HG02938 (cell line): ENCODE measurements at regions not wholly inside any gene's neighbourhood (a gene's known extent, or its start where the extent isn't known, plus 50 kb on each side); places are given as distances from the start of the nearest gene placed in this dataset.

Experiments
- ATAC-seq: cut with Tn5 transposase; IDR thresholded peaks from one replicate; pipeline ENCODE4 v1.9.1; 2021; ENCODE audit warnings: mild to moderate bottlenecking, moderate library complexity; ENCODE audit not compliant: unreplicated experiment

- no peak for ATAC-seq
Measured at GRCh38 chr3:64355401-64355807, 130.1 kb upstream of the PRICKLE2 start.

- ATAC-seq, result no peak
Measured at GRCh38 chr3:64354956-64355355, 129.7 kb upstream of the PRICKLE2 start.

- no peak for ATAC-seq
Measured at GRCh38 chr3:64354221-64354620, 129.0 kb upstream of the PRICKLE2 start.

GRCh38 chr3:64353226-64353625 lies 128.0 kb upstream of the PRICKLE2 start:
- ATAC-seq, result no peak

- no peak for ATAC-seq
Measured at GRCh38 chr3:64352639-64352992, 127.3 kb upstream of the PRICKLE2 start.

GRCh38 chr3:64351713-64352638 lies 126.7 kb upstream of the PRICKLE2 start:
- ATAC-seq, result no peak

GRCh38 chr3:64349551-64349950 lies 124.3 kb upstream of the PRICKLE2 start:
- ATAC-seq, result no peak

GRCh38 chr3:64345371-64345770 lies 120.1 kb upstream of the PRICKLE2 start:
- ATAC-seq, result no peak

GRCh38 chr3:64344721-64345207 lies 119.5 kb upstream of the PRICKLE2 start:
- ATAC-seq, result no peak

GRCh38 chr3:64343689-64344430 lies 118.6 kb upstream of the PRICKLE2 start:
- no peak for ATAC-seq

- ATAC-seq, result no peak
Measured at GRCh38 chr3:64342940-64343688, 117.8 kb upstream of the PRICKLE2 start.

- no peak for ATAC-seq
Measured at GRCh38 chr3:64341296-64341695, 116.0 kb upstream of the PRICKLE2 start.

- no peak for ATAC-seq
Measured at GRCh38 chr3:64340641-64341101, 115.4 kb upstream of the PRICKLE2 start.

GRCh38 chr3:64336488-64336887 lies 111.2 kb upstream of the PRICKLE2 start:
- no peak for ATAC-seq

- no peak for ATAC-seq
Measured at GRCh38 chr3:64332459-64333350, 107.4 kb upstream of the PRICKLE2 start.

GRCh38 chr3:64331605-64332004 lies 106.3 kb upstream of the PRICKLE2 start:
- ATAC-seq, result no peak

- no peak for ATAC-seq
Measured at GRCh38 chr3:64329037-64329436, 103.8 kb upstream of the PRICKLE2 start.

GRCh38 chr3:64327100-64327804 lies 102.0 kb upstream of the PRICKLE2 start:
- no peak for ATAC-seq

GRCh38 chr3:64321747-64322146 lies 96.5 kb upstream of the PRICKLE2 start:
- no peak for ATAC-seq
